Astrocyte (in vitro differentiated cells and primary cell): ENCODE measurements at regions not wholly inside any gene's neighbourhood (a gene's known extent, or its start where the extent isn't known, plus 50 kb on each side); places are given as distances from the start of the nearest gene placed in this dataset.

ENCODE experiments used
- DNase-seq: peaks from one replicate; pipeline ENCODE4 v3.0.0-alpha.2; 2010; ENCODE audit warnings: low read depth
- FAIRE-seq: peaks from 2 replicates; lab custom pipeline; 2011; peaks lifted over from hg19 to GRCh38; lab: Jason Lieb, UNC
- H2AFZ ChIP-seq: 2 replicates; pipeline ENCODE4 v1.6.0; 2012; ENCODE audit warnings: low read depth, low read length, inconsistent platforms
- H3K27ac ChIP-seq: 2 replicates; pipeline ENCODE4 v1.5.1; 2011; ENCODE audit warnings: low read depth, low read length, inconsistent platforms
- H3K27me3 ChIP-seq: 2 replicates; pipeline ENCODE4 v1.6.0; 2011; ENCODE audit warnings: low read length, inconsistent platforms; ENCODE audit not compliant: insufficient read depth
- H3K36me3 ChIP-seq: 2 replicates; pipeline ENCODE4 v1.5.1; 2011; ENCODE audit warnings: low read length, inconsistent platforms; ENCODE audit not compliant: insufficient read depth
- H3K4me1 ChIP-seq: 2 replicates; pipeline ENCODE4 v1.5.1; 2011; ENCODE audit warnings: low read length, inconsistent platforms; ENCODE audit not compliant: insufficient read depth
- H3K4me2 ChIP-seq: 2 replicates; pipeline ENCODE4 v1.6.0; 2012; ENCODE audit warnings: low read length, inconsistent platforms
- H3K4me3 ChIP-seq: 2 replicates; pipeline ENCODE4 v1.5.1; 2011; ENCODE audit warnings: low read depth, mild to moderate bottlenecking, low read length, inconsistent platforms; ENCODE audit not compliant: insufficient read depth
- H3K79me2 ChIP-seq: 2 replicates; pipeline ENCODE4 v1.6.0; 2012; ENCODE audit warnings: mild to moderate bottlenecking, low read length, inconsistent platforms; ENCODE audit not compliant: insufficient read depth
- H3K9ac ChIP-seq: 2 replicates; pipeline ENCODE4 v1.6.0; 2012; ENCODE audit warnings: mild to moderate bottlenecking, low read length, inconsistent platforms
- H3K9me3 ChIP-seq: 2 replicates; pipeline ENCODE4 v1.5.1; 2012; ENCODE audit warnings: low read depth, mild to moderate bottlenecking, low read length, inconsistent platforms; ENCODE audit not compliant: insufficient read depth
- H4K20me1 ChIP-seq: 2 replicates; pipeline ENCODE4 v1.6.0; 2012; ENCODE audit warnings: low read length, inconsistent platforms; ENCODE audit not compliant: insufficient read depth
- H3K27ac Mint-ChIP-seq: one replicate; pipeline ENCODE4 v1.8.0; 2021; ENCODE audit warnings: mild to moderate bottlenecking, mixed read lengths; ENCODE audit not compliant: unreplicated experiment
- H3K27me3 Mint-ChIP-seq: one replicate; pipeline ENCODE4 v1.8.0; 2021; ENCODE audit warnings: low read depth, mixed read lengths; ENCODE audit not compliant: unreplicated experiment
- H3K36me3 Mint-ChIP-seq: one replicate; pipeline ENCODE4 v1.8.0; 2021; ENCODE audit warnings: low read depth, mixed read lengths; ENCODE audit not compliant: unreplicated experiment
- H3K4me1 Mint-ChIP-seq: one replicate; pipeline ENCODE4 v1.8.0; 2021; ENCODE audit warnings: low read depth, mixed read lengths; ENCODE audit not compliant: unreplicated experiment
- H3K4me3 Mint-ChIP-seq: one replicate; pipeline ENCODE4 v1.8.0; 2021; ENCODE audit warnings: mild to moderate bottlenecking, moderate library complexity, mixed read lengths; ENCODE audit not compliant: unreplicated experiment
- H3K9me3 Mint-ChIP-seq: one replicate; pipeline ENCODE4 v1.8.0; 2021; ENCODE audit warnings: mild to moderate bottlenecking, mixed read lengths; ENCODE audit not compliant: unreplicated experiment
- CTCF ChIP-seq: IDR thresholded peaks from 2 replicates; pipeline ENCODE4 v1.5.1; 2011; ENCODE audit warnings: low read depth, mild to moderate bottlenecking, inconsistent platforms, low read length, moderate library complexity; ENCODE audit not compliant: insufficient read depth
- EZH2 ChIP-seq: IDR thresholded peaks from 2 replicates; pipeline ENCODE4 v1.6.1; 2012; ENCODE audit warnings: mild to moderate bottlenecking, low read length, inconsistent platforms; ENCODE audit not compliant: insufficient read depth

GRCh38 chr2:150371044-150371818 is 116.2 kb downstream of the RND3 start:
- Histone ChIP-seq H3K36me3 (no peaks in the 10 kb centered on the region), H4K20me1 (no peaks in the 10 kb centered on the region), H3K4me1 (no peaks in the 10 kb centered on the region), H3K79me2 (no peaks in the 10 kb centered on the region), H3K9ac (no peak overlapping the region), H3K4me2 (no peak overlapping the region), H3K4me3 (no peak overlapping the region), H3K27ac (no peak overlapping the region), H3K27me3 (no peaks in the 10 kb centered on the region), H3K9me3 (no peaks in the 10 kb centered on the region), H2AFZ (no peak overlapping the region)
- Mint-ChIP-seq H3K27ac (no peak overlapping the region), H3K4me1 (no peaks in the 10 kb centered on the region), H3K9me3 (peaks cover 2% of the 10 kb centered on the region), H3K36me3 (no peaks in the 10 kb centered on the region), H3K4me3 (no peak overlapping the region), H3K27me3 (no peaks in the 10 kb centered on the region)
- TF ChIP-seq EZH2 (no peak), CTCF (no peak)
- FAIRE-seq (no peak), DNase-seq (no peak)

GRCh38 chr2:150370561-150370960 is 116.9 kb downstream of the RND3 start:
- no peak overlapping the region for H3K4me2 ChIP-seq
- no peak overlapping the region for H3K27ac ChIP-seq
- H3K4me3 ChIP-seq: no peak overlapping the region
- FAIRE-seq (no peak), DNase-seq (no peak)
- H3K79me2 ChIP-seq: no peaks in the 10 kb centered on the region
- H3K36me3 ChIP-seq: no peaks in the 10 kb centered on the region
- H3K4me1 ChIP-seq: no peaks in the 10 kb centered on the region
- H3K4me3 Mint-ChIP-seq: no peak overlapping the region
- TF ChIP-seq EZH2 (no peak), CTCF (no peak)
- H3K9me3 ChIP-seq: no peaks in the 10 kb centered on the region
- H2AFZ ChIP-seq: peak overlapping the region; percentile 16
- H3K27me3 Mint-ChIP-seq: no peaks in the 10 kb centered on the region
- H3K9ac ChIP-seq: no peak overlapping the region
- H3K4me1 Mint-ChIP-seq: no peaks in the 10 kb centered on the region
- no peak overlapping the region for H3K27ac Mint-ChIP-seq
- no peaks in the 10 kb centered on the region for H3K36me3 Mint-ChIP-seq
- no peaks in the 10 kb centered on the region for H3K27me3 ChIP-seq
- H4K20me1 ChIP-seq: no peaks in the 10 kb centered on the region
- peaks cover 2% of the 10 kb centered on the region for H3K9me3 Mint-ChIP-seq

- Histone ChIP-seq H4K20me1 (no peaks in the 10 kb centered on the region), H3K4me1 (no peaks in the 10 kb centered on the region), H3K4me2 (no peak overlapping the region), H3K27ac (no peak overlapping the region), H3K27me3 (no peaks in the 10 kb centered on the region), H3K9me3 (no peaks in the 10 kb centered on the region), H3K36me3 (no peaks in the 10 kb centered on the region), H3K4me3 (no peak overlapping the region), H3K79me2 (no peaks in the 10 kb centered on the region), H3K9ac (no peak overlapping the region), H2AFZ (no peak overlapping the region)
- FAIRE-seq (no peak), DNase-seq (no peak)
- Mint-ChIP-seq H3K9me3 (peaks cover 2% of the 10 kb centered on the region), H3K27me3 (no peaks in the 10 kb centered on the region), H3K4me1 (no peaks in the 10 kb centered on the region), H3K27ac (no peak overlapping the region), H3K4me3 (no peak overlapping the region), H3K36me3 (no peaks in the 10 kb centered on the region)
- TF ChIP-seq CTCF (no peak), EZH2 (no peak)
Observed at GRCh38 chr2:150369862-150370261, 117.6 kb downstream of the RND3 start.
